Stomach (tissue), 4 donors: ENCODE measurements at regions not wholly inside any gene's neighbourhood (a gene's known extent, or its start where the extent isn't known, plus 50 kb on each side); places are given as distances from the start of the nearest gene placed in this dataset.

Source experiments
- EP300 ChIP-seq: sonication (generic); formaldehyde crosslinking; IDR thresholded peaks from one replicate; pipeline ENCODE4 v1.6.1; 2017; ENCODE audit warnings: antibody characterized with exemption
- POLR2A ChIP-seq, 4 donors: fragments of 450-650 bp; IDR thresholded peaks; one replicate each; pipeline ENCODE4 v1.6.1; 2016; ENCODE audit warnings: antibody characterized with exemption in 4 of 4, control low read depth in 2 of 4, mild to moderate bottlenecking in 1 of 4, moderate library complexity in 1 of 4
- POLR2AphosphoS5 ChIP-seq, 3 donors: sonication (generic); formaldehyde crosslinking; IDR thresholded peaks; one replicate each; pipeline ENCODE4 v1.6.1; 2016; ENCODE audit warnings: antibody characterized with exemption in 3 of 3
- TF ChIP-seq, protein P1 (sequence below), 7 experiments: fragments of 450-650 bp in 4 of 7; fragments of 200-600 bp in 3 of 7; sonication (generic) in 3 of 7; IDR thresholded peaks; one replicate each; pipeline ENCODE4 v1.5.1; 2016 to 2019; ENCODE audit warnings: antibody characterized with exemption in 7 of 7, control low read depth in 2 of 7, mild to moderate bottlenecking in 1 of 7

GRCh38 chr9:124180557-124180956, 77.2 kb upstream of the NEK6 start:
- TF ChIP-seq EP300 (no peak), POLR2A (IDR thresholded peaks at IDR 0.05) (no peak), POLR2AphosphoS5 (IDR thresholded peaks at IDR 0.05) (no peak)
- TF ChIP-seq, protein P1, sequence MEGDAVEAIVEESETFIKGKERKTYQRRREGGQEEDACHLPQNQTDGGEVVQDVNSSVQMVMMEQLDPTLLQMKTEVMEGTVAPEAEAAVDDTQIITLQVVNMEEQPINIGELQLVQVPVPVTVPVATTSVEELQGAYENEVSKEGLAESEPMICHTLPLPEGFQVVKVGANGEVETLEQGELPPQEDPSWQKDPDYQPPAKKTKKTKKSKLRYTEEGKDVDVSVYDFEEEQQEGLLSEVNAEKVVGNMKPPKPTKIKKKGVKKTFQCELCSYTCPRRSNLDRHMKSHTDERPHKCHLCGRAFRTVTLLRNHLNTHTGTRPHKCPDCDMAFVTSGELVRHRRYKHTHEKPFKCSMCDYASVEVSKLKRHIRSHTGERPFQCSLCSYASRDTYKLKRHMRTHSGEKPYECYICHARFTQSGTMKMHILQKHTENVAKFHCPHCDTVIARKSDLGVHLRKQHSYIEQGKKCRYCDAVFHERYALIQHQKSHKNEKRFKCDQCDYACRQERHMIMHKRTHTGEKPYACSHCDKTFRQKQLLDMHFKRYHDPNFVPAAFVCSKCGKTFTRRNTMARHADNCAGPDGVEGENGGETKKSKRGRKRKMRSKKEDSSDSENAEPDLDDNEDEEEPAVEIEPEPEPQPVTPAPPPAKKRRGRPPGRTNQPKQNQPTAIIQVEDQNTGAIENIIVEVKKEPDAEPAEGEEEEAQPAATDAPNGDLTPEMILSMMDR (IDR thresholded peaks at IDR 0.05) = no peak
